ENCODE measurements at regions not wholly inside any gene's neighbourhood (a gene's known extent, or its start where the extent isn't known, plus 50 kb on each side); places are given as distances from the start of the nearest gene placed in this dataset.
"Not testable (repeated sequence)": the region's sequence is repeated elsewhere in the genome, so short reads cannot be mapped to it uniquely, and the experiment has no call there.

GRCh38 chr2:106339609-106340008 is 128.6 kb downstream of the RGPD3 start:
- DNase-seq = no peak

DNA sequence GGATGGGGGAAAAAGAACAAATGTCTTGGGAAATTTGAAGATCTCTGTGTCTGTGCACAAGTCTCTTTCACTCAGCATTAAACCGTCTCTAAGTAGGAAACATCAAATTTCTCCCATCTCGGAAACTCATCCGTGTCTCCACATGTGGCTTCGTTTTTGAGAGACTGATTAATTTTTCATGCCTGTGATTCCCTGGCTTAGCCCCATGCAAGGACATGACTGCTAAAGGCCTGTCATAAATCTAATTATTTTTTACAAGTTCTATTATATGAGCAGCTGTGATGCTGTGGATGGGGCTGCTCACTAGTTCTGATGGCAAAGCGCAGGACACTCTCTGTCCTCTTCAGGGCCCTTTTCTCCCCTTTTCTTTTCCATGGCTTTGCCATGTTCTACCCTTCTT is 129.1 kb downstream of the RGPD3 start:
- no peak for DNase-seq

GRCh38 chr2:106338043-106338442 is 130.2 kb downstream of the RGPD3 start:
- DNase-seq = no peak

DNA sequence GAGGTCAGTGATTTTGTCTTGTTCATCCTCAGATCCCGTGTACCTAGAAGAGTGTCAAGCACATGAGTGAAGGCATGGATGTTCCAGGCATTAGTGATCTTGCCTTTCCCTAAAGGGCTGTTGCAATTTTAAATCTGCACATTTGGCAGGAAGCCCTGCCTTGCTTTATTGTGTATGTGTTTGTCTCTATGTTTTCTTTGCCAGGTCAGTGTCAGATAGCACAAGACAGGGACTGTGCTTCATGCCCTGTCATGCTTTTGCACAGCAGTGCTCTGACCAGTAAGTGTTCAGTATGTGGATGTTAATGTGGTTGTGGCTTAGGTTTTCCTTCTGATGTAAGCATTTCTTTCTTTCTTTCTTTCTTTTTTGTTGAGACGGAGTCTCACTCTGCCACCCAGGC is 131.5 kb downstream of the RGPD3 start:
- no peak for DNase-seq

GRCh38 chr2:106336108-106336507 is 132.1 kb downstream of the RGPD3 start:
- DNase-seq = no peak

DNA sequence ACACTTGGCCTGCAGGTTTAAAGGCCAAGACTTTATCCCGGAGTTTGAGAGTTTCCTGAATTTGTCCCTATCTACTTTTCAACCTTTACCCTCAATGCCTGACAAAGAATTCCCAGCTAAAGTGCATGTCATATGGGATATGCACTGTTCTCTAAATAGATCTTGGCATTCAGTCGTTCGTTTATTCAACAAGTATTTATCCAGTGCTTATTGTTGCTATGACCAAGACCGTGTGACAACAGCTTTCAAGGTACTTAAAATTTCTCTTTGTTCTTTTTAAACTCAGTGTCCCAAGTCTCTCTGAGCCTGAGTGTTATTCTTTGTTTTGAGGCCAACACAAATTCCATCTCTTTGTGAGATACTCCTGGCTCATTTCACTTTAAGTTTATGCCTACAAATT is 133.4 kb downstream of the RGPD3 start:
- DNase-seq = peak; percentile 43

- not testable (repeated sequence) for DNase-seq
Observed at GRCh38 chr2:106333253-106333873, 134.8 kb downstream of the RGPD3 start.

DNA sequence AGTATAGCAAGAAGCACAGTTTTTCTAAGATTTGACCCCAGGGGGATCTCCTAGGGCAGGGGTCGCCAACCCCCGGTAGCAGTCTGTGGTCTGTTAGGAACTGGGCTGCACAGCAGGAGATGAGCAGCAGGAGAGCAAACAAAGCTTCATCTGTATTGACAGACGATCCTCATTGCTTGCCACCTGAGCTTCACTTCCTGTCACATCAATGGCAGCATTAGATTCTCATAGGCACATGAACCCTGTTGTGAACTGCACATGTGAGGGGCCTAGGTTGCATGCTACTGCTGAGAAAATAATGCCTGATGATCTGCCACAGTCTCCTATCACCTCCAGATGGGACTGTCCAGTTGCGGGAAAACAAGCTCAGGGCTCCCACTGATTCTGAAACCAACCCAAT is 136.2 kb downstream of the RGPD3 start:
- DNase-seq = peak; percentile 82

- DNase-seq = not testable (repeated sequence)
Observed at GRCh38 chr2:106330384-106331261, 136.5 kb upstream of the UXS1 start.

DNA sequence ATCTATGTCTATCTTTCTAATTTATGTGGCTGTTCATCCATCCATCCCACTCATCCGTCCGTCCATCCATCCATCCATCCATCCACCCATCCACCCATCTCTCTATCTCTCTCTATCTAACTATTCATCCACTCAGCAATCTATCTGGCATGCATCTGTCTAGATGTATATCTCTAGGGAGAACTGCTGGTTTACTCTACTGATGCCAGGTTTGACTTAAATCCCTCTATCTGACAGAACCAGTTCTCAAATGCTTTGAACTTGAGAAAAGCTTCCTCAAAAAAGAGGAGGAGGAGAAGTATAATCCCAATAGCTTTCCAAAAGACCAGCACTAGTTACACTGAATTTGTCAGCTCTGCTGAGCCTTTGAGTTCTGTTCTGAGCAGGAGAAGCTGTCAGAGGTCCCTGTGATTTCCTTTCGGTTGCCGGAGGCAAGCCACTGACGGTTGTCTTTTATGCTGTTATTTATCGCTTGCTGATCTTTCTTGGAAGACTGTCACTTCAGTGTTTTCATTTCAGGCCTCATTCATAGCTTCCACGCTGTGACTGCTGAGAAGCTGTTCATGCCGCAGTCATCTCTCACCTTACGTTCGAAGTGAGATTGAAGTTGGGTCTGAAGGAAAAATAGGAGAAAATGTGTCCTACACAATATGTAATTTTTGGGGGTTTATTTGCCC is 129.4 kb upstream of the UXS1 start:
- no peak for DNase-seq

DNA sequence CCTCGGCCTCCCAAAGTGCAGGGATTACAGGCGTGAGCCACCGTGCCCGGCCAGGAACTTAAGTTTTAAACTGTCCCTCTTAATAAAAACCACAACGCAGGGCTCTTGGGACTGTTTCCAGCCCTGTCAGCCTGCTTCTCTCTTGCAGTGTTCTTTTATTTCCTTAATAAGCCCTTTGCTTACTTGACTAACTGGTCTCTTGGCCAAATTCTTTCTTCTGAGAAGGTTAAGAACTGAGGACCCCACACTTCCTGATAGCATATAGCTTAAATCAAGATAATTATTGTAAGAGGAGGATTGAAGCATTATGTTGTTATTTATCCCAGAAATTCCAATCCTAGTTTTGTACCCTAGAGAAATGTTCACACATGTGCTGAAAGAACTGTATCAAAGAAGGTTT is 128.2 kb upstream of the UXS1 start:
- no peak for DNase-seq

GRCh38 chr2:106320439-106320838 is 126.3 kb upstream of the UXS1 start:
- not testable (repeated sequence) for DNase-seq

GRCh38 chr2:106316915-106317314 is 122.8 kb upstream of the UXS1 start:
- DNase-seq = no peak

DNA sequence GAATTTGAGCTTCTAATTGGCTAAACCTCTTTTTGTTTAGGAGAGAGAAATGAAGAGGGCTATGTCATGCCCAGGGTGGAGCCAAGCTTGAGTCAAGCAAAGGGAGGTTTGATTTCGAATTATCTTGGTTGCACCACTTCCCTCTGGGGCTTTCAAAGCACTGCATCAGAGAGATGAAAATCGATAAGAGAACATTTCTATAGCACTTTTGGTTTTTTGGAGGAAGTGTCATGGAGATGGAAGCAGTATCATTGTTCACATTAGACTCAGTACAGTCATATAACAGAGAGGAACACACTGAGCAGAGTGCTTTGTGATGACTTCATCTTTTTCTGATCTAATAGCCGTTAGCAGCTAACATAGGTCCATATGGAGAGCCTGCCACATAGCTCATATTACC is 120.3 kb upstream of the UXS1 start:
- no peak for DNase-seq

DNA sequence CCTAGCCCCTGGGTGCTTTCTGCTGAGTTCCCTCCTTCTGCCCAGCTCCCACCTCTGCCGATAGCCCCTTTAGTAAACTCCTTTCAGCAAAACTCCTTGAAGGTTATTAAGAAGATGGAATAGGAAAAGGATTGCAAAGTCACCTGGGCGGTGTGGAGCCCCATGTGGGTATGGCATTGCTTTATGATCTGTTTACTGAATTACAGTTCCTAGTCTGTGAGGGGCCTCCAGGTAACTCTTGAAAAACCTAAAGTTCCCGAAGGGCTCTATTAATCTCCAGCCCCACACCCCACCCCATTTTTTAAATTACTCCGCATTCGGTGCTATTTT is 116.9 kb upstream of the UXS1 start:
- DNase-seq = no peak

DNA sequence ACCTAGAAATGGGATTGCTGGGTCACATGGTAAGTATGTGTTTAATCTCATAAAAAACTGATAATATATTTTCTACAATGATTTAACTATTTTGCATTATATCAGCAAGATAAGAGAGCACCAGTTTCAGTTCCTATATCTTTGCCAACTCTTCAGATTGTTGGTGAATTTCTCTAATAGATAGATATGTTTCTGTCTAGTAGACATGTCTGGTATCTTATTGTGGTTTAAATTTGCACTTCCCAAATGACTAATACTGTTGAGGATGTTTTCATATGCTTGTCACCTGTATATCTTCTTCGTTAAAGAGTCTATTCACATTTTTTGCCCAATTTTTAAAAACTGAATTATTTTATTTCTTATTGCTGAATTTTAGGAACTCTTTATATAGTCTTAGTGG is 113.8 kb upstream of the UXS1 start:
- no peak for DNase-seq

DNA sequence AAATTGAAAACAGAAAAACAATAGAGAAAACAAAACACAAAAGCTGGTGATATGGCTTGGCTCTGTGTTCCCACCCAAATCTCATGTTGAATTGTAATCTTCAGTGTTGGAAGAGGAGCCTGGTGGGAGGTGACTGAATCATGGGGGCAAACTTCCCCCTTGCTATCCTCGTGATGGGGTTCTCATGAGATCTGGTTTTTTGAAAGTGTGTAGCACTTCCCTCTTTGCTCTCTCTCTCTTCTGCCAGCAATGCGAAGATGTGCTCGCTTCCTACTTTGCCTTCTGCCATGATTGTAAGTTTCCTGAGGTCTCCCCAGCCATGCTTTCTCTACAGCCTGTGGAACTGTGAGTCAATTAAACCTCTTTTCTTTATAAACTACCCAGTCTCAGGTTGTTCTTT is 112.3 kb upstream of the UXS1 start:
- DNase-seq = no peak

DNA sequence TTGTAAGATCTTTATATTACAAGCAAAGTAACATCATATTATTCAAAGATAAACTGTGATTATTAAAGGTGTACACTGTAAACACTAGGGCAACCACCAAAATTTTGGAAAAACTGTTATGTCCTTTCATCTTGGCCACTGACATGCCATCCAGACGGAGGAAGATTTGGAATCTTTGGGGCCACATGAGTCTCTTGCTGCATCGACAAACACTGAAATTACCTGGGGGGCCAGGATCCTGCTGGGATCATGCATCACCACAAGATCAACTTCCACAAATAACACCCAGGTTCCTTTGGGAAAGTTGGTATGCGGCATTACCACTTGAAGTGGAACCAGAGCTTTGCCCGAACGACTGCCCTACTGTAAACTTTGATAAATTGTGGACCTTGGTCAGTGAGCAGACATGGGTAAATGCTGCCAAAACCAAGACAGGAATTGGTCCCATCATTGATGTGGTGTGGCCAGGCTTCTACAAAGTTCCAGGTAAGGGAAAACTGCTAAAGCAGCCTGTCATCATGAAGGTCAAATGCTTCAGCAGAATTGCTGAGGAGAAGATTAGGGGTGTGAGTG is 110.6 kb upstream of the UXS1 start:
- no peak for DNase-seq

DNA sequence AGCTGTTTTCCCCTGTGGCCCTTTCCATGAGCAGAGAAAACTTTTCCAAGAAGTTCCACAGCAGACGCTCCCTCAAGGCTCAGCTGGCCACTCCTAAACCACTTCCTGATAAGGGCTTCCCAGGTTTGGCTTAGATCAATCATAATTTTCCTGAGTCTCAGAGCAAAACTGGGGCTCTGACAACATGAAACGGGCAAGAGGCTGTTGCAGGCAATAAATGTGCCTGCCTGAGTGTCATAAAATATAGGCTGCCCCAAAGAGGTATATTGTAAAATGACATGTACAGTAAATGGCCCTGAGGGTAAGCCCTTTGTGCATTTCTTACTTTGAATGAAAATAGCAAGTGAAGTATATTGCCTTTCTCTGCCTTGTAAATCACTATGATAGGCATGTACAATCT is 105.6 kb upstream of the UXS1 start:
- no peak for DNase-seq

GRCh38 chr2:106296182-106296815 is 102.2 kb upstream of the UXS1 start:
- no peak for DNase-seq

- DNase-seq = no peak
Observed at GRCh38 chr2:106294182-106294581, 100.1 kb upstream of the UXS1 start.

DNA sequence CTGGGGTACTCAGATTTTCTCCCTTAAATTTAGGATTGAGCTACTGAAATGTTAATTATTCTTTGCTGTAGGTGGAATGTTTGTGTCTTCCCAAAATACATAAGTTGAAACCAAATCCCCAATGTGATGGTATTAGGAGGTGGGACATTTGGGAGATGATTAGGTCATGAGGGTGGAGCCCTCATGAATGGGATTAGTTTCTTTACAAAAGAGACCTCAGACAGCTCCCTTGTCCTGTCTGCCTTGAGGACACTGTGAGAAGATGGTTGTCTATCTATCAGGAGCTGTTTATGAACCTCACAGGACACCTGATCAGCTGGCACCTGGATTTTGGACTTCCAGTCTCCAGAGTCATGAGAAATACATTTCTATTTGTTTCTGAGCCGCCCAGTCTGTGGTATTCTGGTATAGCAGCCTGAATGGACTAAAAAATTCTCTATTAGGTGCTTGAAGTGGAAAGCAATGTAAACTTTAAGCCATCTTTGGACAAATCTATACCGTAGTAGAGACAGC is 99.2 kb upstream of the UXS1 start:
- DNase-seq = no peak

DNA sequence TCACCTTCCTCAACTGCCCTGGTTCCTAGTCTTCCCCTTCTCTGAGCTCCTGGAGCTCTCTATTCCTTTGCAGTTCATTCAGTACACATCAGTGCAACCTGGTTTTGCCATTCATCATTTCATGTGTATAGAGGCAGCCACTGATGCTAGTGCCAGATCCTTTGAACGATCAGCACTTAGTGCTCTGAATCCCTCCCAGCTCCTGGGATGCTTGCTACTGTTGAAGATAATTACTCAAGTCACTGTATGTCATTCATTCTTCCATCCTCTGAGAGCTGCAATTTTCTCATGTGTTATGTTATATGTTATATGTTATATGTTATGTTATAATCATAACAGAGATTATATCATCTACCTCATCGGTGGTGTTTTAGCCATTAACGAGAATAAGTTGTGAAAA is 98.5 kb upstream of the UXS1 start:
- no peak for DNase-seq
